ENCODE measurements at regions not wholly inside any gene's neighbourhood (a gene's known extent, or its start where the extent isn't known, plus 50 kb on each side); places are given as distances from the start of the nearest gene placed in this dataset.
"Not testable (repeated sequence)": the region's sequence is repeated elsewhere in the genome, so short reads cannot be mapped to it uniquely, and the experiment has no call there.

DNA sequence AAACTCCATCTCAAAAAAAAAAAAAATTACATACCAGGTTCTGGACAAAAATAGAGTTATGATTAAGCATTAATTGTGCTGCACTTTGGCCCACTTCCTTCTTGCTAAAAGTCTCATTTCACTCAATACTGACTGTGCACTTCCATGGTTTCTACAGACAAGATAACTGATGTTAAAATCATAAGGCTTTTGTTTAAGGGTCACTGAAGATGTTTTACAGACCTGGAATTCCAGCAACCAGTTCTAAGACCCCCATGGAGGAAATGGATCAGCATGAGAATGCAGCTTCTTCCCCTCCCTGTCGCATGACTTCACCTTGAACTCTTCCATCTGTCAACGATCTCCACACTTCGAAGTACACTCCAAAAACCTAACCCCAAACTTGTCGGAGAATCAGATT lies 1191.8 kb upstream of the AUTS2 start:
- WGBS, 10 experiments: 0 to 80% (median 47%) methylated on average over 1 to 4 of the region's 4 CpGs; no CpG with 5 or more reads in 3 of the 10 experiments
- H3K27ac ChIP-seq: no peak overlapping the region

DNA sequence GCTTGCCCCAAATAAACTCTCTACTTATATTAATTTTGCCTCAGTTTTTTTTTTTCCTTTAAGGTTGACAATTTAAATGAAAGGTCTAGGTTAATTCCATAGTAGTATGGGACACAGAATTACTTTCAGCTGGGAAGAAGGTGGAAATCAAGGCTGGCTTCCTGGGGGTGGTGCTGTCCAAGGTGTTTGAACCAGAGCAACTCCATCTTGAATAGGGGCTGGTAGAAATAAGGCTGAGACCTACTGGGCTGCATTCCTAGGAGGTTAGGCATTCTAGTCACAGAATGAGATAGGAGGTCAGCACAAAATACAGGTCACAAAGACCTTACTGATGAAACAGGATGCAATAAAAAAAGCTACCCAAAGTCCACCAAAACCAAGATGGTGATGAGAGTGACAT lies 1190.8 kb upstream of the AUTS2 start:
- H3K4me3 ChIP-seq: no peak overlapping the region
- no peaks in the 10 kb centered on the region for H3K4me1 ChIP-seq (replicated peaks in 1 of 2)
- in situ Hi-C loops (cut with MboI; ENCODE audit: low pct_unique_long_range_greater_than_20kb in 2 of 9, low sequenced_read_pairs in 9 of 9, unreplicated experiment in 9 of 9): no loop called here
- no peak for ATAC-seq (replicated peaks in 6 of 8)
- H3K27ac ChIP-seq: no peak overlapping the region

More for the DNA sequence above, 1191.8 kb upstream of the AUTS2 start:
- ATAC-seq (replicated peaks in 6 of 8): no peak
- in situ Hi-C loops (cut with MboI; ENCODE audit: low pct_unique_long_range_greater_than_20kb in 2 of 9, low sequenced_read_pairs in 9 of 9, unreplicated experiment in 9 of 9): no loop called here
- no peak overlapping the region for H3K4me3 ChIP-seq
- no peaks in the 10 kb centered on the region for H3K4me1 ChIP-seq (replicated peaks in 1 of 2)

DNA sequence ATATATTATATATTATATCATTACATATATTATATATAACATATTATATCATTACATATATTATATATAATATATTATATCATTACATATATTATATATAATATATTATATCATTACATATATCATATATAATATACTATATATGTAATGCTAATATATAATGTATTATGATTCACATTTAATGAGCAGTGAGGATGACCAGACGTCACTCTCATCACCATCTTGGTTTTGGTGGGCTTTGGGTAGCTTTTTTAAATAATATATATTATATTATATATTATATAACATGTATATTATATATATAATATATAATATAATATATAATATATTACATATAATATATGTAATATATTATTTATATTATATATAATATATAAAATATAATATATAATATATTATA lies 1189.4 kb upstream of the AUTS2 start:
- WGBS, 10 experiments: 0 to 100% (median 30%) methylated on average over 1 of the region's 1 CpG; no CpG with 5 or more reads in 4 of the 10 experiments

DNA sequence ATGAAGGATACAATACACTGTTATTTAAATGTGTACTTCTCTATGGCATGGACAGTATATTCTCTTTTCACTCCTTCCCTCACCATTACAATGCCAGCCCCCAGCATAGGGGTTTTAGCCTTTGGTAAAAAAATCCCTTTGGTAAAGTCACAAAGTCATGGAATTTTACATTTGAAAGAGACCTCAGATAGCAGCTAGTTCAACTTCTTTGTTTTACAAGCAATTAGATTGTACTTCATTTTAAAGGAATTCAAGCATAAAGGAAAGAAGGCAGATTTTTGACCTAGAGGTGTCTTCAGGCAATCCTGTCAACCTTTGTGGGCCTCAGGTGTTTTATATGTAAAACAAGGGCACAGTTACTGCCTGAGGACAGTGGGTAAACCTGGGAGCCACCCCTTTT lies 1188.4 kb upstream of the AUTS2 start:
- ATAC-seq (replicated peaks in 6 of 8): peak in 2 of 8 experiments; percentile 13 to 24
- H3K4me3 ChIP-seq: no peak overlapping the region
- in situ Hi-C loops (cut with MboI; ENCODE audit: low pct_unique_long_range_greater_than_20kb in 2 of 9, low sequenced_read_pairs in 9 of 9, unreplicated experiment in 9 of 9): no loop called here
- H3K4me1 ChIP-seq (replicated peaks in 1 of 2): no peaks in the 10 kb centered on the region
- no peak overlapping the region for H3K27ac ChIP-seq

More for the DNA sequence above, 1189.4 kb upstream of the AUTS2 start:
- Histone ChIP-seq H3K4me1 (replicated peaks in 1 of 2) (no peaks in the 10 kb centered on the region), H3K27ac (no peak overlapping the region), H3K4me3 (no peak overlapping the region)
- no peak for ATAC-seq (replicated peaks in 6 of 8)
- in situ Hi-C loops (cut with MboI; ENCODE audit: low pct_unique_long_range_greater_than_20kb in 2 of 9, low sequenced_read_pairs in 9 of 9, unreplicated experiment in 9 of 9): no loop called here

DNA sequence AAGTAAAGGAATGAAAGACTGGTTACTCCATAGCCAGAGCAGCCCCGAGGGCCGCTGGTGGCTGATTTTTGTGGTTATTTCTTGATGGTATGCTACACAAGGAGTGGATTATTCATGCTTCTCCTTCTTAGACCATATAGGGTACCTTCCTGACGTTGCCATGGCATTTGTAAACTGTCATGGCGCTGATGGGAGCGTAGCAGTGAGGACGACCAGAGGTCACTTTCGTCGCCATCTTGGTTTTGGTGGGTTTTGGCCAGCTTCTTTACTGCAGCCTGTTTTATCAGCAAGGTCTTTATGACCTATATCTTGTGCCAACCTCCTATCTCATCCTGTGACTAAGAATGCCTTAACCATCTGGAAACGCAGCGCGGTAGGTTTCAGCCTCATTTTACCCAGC lies 1187.6 kb upstream of the AUTS2 start:
- H3K4me1 ChIP-seq (replicated peaks in 1 of 2); H3K27ac ChIP-seq; in situ Hi-C loops (cut with MboI; ENCODE audit: low pct_unique_long_range_greater_than_20kb in 2 of 9, low sequenced_read_pairs in 9 of 9, unreplicated experiment in 9 of 9); H3K4me3 ChIP-seq; ATAC-seq (replicated peaks in 6 of 8): not testable (repeated sequence)
- 47 to 100% (median 68%) methylated on average over 1 to 10 of the region's 11 CpGs; no CpG with 5 or more reads in 1 of the 10 experiments for WGBS, 10 experiments

DNA sequence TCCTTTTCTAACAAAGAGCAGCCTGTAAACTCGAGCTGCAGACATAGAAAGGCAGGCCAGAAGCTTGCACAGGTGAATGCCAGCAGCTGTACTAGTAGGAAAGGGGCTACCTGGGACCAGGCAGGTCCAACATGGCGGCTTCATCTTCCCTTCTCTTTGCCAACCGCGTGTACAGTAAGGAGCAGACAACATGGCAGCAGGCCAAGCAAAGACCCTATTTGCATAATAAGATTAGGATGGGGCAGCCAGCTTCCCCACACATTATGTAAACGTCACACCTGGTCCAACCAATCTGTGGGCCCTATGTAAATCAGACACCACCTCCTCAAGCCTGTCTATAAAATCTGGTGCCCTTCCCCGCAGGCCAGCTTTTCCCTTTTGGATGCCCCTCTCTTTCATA lies 1186.5 kb upstream of the AUTS2 start:
- Histone ChIP-seq H3K27ac (no peak overlapping the region), H3K4me1 (replicated peaks in 1 of 2) (no peaks in the 10 kb centered on the region), H3K4me3 (no peak overlapping the region)
- ATAC-seq (replicated peaks in 6 of 8): no peak
- in situ Hi-C loops (cut with MboI; ENCODE audit: low pct_unique_long_range_greater_than_20kb in 2 of 9, low sequenced_read_pairs in 9 of 9, unreplicated experiment in 9 of 9): no loop called here
- WGBS, 10 experiments: 0 to 100% (median 87%) methylated on average over 1 to 6 of the region's 6 CpGs; no CpG with 5 or more reads in 1 of the 10 experiments

DNA sequence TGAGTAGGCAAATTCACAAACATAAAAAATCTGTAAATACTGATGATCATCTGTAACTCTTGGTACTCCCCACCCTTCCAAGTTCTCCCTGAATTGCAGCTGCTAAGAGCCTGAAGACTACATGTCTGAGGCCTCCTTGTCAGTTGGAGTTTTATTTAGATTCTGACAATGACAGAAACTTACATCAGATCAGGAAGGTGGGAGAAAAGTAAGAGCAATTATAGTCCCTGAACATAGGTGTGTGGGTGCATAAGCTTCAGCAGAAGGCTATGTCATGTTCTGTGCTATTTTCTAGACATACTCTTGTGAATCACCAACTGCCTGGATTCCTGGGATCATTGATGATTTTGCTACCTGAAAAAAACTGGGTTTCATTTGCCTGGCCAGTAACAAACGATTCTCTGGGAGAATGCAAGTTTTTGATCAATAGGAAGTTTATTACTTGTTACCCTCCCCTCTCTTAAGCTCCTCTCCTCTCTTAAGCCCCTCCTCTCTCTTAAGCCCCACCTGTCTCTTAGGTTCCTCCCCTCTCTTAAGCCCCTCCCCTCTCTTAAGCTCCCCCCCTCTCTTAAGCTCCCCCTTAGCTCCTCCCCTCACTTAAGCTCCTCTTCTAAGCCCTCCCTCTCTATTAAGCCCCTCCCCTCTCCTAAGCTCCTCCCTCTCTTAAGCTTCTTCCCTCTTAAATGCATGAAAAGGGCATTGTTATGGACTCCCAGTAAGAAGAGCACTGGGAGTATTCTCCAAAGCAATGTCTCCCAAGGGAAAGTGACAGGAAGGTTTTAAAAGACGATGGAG lies 1183.4 kb upstream of the AUTS2 start:
- Histone ChIP-seq H3K4me1 (replicated peaks in 1 of 2) (no peaks in the 10 kb centered on the region), H3K4me3 (no peak overlapping the region), H3K27ac (no peak overlapping the region)
- 10 to 85% (median 83%) methylated on average over 1 to 2 of the region's 2 CpGs; no CpG with 5 or more reads in 7 of the 10 experiments for WGBS, 10 experiments
- ATAC-seq (replicated peaks in 6 of 8): no peak
- in situ Hi-C loops (cut with MboI; ENCODE audit: low pct_unique_long_range_greater_than_20kb in 2 of 9, low sequenced_read_pairs in 9 of 9, unreplicated experiment in 9 of 9): no loop called here

DNA sequence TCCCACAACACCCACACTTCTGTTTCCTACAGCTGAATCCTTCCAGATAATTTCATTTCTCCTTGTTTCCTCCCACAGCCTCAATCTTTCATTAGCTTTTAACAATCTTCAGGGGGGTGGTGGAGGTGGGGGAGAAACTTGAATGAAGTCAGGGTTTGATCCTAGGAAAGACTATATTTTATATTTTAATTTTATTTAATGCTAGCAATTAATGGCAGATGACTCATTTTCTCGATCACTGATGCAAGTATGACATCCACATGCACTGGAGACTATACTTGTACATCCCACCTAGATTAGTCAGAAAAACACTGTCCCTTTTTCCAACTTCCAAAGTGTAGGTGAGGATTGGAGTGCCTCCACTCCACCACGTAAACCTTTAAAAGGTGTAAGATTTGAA lies 1181.3 kb upstream of the AUTS2 start:
- Histone ChIP-seq H3K4me3 (no peak overlapping the region), H3K27ac (no peak overlapping the region), H3K4me1 (replicated peaks in 1 of 2) (peaks cover 0 to 6% of the 10 kb centered on the region in 2 donors)
- 20 to 100% (median 67%) methylated on average over 1 to 2 of the region's 2 CpGs; no CpG with 5 or more reads in 1 of the 10 experiments for WGBS, 10 experiments
- in situ Hi-C loops (cut with MboI; ENCODE audit: low pct_unique_long_range_greater_than_20kb in 2 of 9, low sequenced_read_pairs in 9 of 9, unreplicated experiment in 9 of 9): no loop called here
- ATAC-seq (replicated peaks in 6 of 8): no peak

DNA sequence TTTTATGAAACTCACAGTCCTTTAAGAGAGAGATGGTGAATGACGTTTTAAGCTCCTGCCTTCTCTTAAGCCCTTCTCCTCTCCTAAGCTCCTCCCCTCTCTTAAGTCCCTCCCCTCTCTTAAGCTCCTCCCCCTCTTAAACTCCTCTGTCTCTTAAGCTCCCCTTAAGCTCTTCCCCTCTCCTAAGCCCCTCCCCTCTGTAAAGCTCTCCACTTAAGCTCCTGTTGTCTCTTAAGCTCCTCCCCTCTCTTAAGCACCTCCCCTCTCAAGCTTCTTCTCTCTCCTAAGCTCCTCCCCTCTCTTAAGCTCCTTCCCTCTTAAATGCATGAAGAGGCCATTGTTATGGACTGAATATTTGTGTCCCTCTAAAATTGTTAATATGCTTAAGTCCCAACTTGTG lies 1180.6 kb upstream of the AUTS2 start:
- 83% methylated on average over 1 of the region's 1 CpG; no CpG with 5 or more reads in 8 of the 10 experiments for WGBS, 10 experiments
- ATAC-seq (replicated peaks in 6 of 8): no peak
- in situ Hi-C loops (cut with MboI; ENCODE audit: low pct_unique_long_range_greater_than_20kb in 2 of 9, low sequenced_read_pairs in 9 of 9, unreplicated experiment in 9 of 9): no loop called here

DNA sequence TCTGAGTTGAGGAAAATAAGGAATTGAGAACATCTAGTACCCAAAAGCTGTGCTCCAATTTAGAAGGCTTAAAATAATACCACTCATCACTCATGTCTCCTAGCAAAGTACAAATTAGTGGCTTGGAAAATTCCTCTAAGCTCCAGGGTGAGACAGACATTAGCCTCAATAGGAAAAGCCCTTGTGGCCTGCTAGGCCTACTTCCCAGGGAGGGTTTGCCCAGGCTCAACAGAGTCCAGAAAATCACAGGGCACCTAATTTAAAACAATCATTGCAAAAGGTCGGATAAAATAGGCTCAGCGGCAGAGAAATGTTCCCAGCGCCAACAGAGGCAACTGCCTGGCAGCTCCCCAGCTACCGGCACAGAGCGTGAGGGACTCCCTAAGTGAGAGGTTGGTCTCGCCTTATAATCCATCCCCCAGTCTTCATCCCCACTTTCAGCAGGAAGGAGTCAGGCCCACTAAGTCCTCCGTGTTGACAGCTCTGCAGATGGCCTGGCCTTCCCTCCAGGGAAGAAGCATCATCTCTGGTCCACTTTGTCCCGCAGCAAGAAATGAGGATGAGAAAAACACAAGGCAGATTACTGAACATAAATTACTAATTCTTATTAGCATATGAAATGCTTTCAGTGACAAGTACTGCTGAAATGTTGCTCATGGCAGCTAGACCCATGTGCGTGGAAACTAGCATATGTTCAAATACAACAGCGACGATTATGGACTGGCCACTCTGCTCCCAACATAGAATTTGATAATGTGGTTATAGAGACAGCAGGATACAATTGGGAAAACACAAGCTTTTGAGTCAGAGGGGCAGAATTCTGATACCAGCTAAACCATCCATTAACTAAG lies 1177.7 kb upstream of the AUTS2 start:
- Histone ChIP-seq H3K4me3 (no peak overlapping the region), H3K4me1 (replicated peaks in 1 of 2) (peaks cover 0 to 6% of the 10 kb centered on the region in 2 donors), H3K27ac (no peak overlapping the region)
- in situ Hi-C loops (cut with MboI; ENCODE audit: low pct_unique_long_range_greater_than_20kb in 2 of 9, low sequenced_read_pairs in 9 of 9, unreplicated experiment in 9 of 9): no loop called here
- ATAC-seq (replicated peaks in 6 of 8): peak in 4 of 8 experiments; percentile 12 to 84 (median 66)
- 15 to 90% (median 80%) methylated on average over 1 to 11 of the region's 11 CpGs; no CpG with 5 or more reads in 1 of the 10 experiments for WGBS, 10 experiments

More for the DNA sequence above, 1180.6 kb upstream of the AUTS2 start:
- H3K4me3 ChIP-seq: no peak overlapping the region
- no peak overlapping the region for H3K27ac ChIP-seq
- peaks cover 0 to 6% of the 10 kb centered on the region in 2 donors for H3K4me1 ChIP-seq (replicated peaks in 1 of 2)

DNA sequence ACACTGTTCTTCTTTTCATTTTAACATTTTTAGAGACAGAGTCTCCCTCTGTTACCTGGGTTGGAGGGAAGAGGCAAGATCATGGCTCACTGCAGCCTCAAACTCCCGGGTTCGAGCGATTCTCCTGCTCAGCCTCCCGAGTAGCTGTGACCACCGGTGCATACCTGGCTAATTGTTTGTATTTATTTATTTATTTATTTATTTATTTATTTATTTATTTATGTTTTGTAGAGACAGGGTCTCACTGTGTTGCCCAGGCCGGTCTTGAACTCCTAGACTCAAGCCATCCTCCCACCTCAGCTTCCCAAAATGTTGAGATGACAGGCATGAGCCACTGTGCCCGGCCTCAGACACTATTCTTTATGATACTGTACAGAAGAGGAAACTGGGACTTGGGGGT lies 1176.6 kb upstream of the AUTS2 start:
- Histone ChIP-seq H3K4me3 (no peak overlapping the region), H3K27ac (no peak overlapping the region), H3K4me1 (replicated peaks in 1 of 2) (peaks cover 0 to 6% of the 10 kb centered on the region in 2 donors)
- 33 to 100% (median 80%) methylated on average over 2 to 7 of the region's 7 CpGs; no CpG with 5 or more reads in 3 of the 10 experiments for WGBS, 10 experiments
- in situ Hi-C loops (cut with MboI; ENCODE audit: low pct_unique_long_range_greater_than_20kb in 2 of 9, low sequenced_read_pairs in 9 of 9, unreplicated experiment in 9 of 9): no loop called here
- ATAC-seq (replicated peaks in 6 of 8): no peak

DNA sequence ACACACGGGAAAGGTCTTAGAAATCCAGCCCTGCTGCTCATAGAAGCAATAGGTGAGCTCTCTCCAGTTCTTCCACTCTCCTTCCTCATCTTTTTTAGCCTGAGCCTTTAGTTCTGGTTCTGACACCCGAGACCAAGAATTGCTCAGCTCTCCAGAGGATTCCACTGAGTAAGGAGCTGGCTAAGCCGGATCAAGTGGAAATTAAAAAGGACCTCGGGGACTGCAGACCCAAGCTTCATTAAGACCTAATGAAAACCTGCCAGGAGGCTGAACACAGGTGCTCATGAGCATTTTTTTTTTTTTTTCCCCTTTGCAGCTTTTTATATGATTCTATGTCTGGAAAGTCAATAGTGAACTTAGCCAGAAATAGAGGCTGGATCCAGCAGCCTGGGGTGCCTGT lies 1176.0 kb upstream of the AUTS2 start:
- in situ Hi-C loops (cut with MboI; ENCODE audit: low pct_unique_long_range_greater_than_20kb in 2 of 9, low sequenced_read_pairs in 9 of 9, unreplicated experiment in 9 of 9): no loop called here
- no peak for ATAC-seq (replicated peaks in 6 of 8)
- Histone ChIP-seq H3K27ac (no peak overlapping the region), H3K4me1 (replicated peaks in 1 of 2) (peaks cover 5 to 8% of the 10 kb centered on the region in 2 donors), H3K4me3 (no peak overlapping the region)
- WGBS, 10 experiments: 0 to 100% (median 76%) methylated on average over 1 to 3 of the region's 4 CpGs; no CpG with 5 or more reads in 5 of the 10 experiments

DNA sequence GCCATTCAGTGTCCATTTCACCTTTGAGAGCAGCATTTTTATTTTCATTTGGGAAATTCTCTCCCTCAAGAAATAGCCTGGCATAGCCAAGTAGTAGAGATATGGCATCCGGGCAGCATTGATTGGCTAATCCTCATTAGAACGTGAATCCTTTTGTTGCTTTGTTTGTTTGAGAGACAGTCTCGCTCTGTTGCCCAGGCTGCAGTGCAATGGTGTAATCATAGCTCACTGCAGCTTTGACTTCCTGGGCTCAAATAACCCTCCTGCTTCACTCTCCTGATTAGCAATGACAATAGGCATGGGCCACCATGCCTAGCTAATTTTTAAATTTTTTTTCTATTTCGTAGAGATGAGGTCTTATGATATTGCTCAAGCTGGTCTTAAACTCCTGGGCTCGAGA lies 1174.9 kb upstream of the AUTS2 start:
- H3K27ac ChIP-seq: no peak overlapping the region
- in situ Hi-C loops (cut with MboI; ENCODE audit: low pct_unique_long_range_greater_than_20kb in 2 of 9, low sequenced_read_pairs in 9 of 9, unreplicated experiment in 9 of 9): no loop called here
- no peak for ATAC-seq (replicated peaks in 6 of 8)
- peaks cover 12 to 15% of the 10 kb centered on the region in 2 donors for H3K4me1 ChIP-seq (replicated peaks in 1 of 2)
- WGBS, 10 experiments: 20 to 90% (median 75%) methylated on average over 1 to 4 of the region's 5 CpGs; no CpG with 5 or more reads in 3 of the 10 experiments
- no peak overlapping the region for H3K4me3 ChIP-seq

Measured in motor neuron (in vitro differentiated cells).